GM06990 (cell line): ENCODE measurements at regions not wholly inside any gene's neighbourhood (a gene's known extent, or its start where the extent isn't known, plus 50 kb on each side); places are given as distances from the start of the nearest gene placed in this dataset.

Source experiments
- DNase-seq: peaks from one replicate; pipeline ENCODE4 v3.0.0-alpha.2; 2011; ENCODE audit not compliant: insufficient read length; ENCODE audit errors: extremely low read depth
- H3K27me3 ChIP-seq: replicated peaks from 2 replicates; pipeline ENCODE4 v1.6.0; 2011; ENCODE audit warnings: low read length; ENCODE audit not compliant: control insufficient read depth, insufficient read depth
- H3K36me3 ChIP-seq: 2 replicates; pipeline ENCODE4 v1.5.1; 2011; ENCODE audit warnings: low read length; ENCODE audit not compliant: control insufficient read depth, insufficient read depth
- H3K4me3 ChIP-seq: replicated peaks from 2 replicates; pipeline ENCODE4 v1.5.1; 2011; ENCODE audit warnings: low read depth, mild to moderate bottlenecking, control low read depth, low read length
- TF ChIP-seq, protein P1 (sequence below): IDR thresholded peaks from 2 replicates; pipeline ENCODE4 v1.5.1; 2011; ENCODE audit warnings: low read length, control low read depth, mild to moderate bottlenecking, inconsistent platforms; ENCODE audit not compliant: insufficient read depth, poor library complexity, severe bottlenecking

DNA sequence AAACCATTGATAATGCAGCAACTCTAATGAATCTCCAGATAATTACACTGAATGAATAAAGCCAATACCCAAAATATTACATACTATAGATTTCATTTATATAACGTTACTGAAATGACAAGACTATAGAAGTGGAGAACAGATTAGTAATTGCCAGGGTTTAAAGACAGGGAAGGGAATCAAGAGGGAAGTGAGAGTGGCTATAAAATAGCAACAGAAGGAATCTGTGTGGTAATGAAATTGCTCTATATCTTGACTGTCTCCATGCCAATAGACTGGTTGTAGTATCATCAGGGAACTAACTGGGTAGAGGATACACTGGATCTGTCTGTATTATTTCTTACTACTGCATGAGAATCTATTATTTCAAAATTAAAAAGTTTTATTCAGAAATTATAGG is 396.5 kb upstream of the RPS23 start:
- DNase-seq, result no peak
- TF ChIP-seq, protein P1, sequence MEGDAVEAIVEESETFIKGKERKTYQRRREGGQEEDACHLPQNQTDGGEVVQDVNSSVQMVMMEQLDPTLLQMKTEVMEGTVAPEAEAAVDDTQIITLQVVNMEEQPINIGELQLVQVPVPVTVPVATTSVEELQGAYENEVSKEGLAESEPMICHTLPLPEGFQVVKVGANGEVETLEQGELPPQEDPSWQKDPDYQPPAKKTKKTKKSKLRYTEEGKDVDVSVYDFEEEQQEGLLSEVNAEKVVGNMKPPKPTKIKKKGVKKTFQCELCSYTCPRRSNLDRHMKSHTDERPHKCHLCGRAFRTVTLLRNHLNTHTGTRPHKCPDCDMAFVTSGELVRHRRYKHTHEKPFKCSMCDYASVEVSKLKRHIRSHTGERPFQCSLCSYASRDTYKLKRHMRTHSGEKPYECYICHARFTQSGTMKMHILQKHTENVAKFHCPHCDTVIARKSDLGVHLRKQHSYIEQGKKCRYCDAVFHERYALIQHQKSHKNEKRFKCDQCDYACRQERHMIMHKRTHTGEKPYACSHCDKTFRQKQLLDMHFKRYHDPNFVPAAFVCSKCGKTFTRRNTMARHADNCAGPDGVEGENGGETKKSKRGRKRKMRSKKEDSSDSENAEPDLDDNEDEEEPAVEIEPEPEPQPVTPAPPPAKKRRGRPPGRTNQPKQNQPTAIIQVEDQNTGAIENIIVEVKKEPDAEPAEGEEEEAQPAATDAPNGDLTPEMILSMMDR, result no peak
- no peaks in the 10 kb centered on the region for H3K36me3 ChIP-seq
- no peaks in the 10 kb centered on the region for H3K27me3 ChIP-seq
- H3K4me3 ChIP-seq, result no peak overlapping the region

DNA sequence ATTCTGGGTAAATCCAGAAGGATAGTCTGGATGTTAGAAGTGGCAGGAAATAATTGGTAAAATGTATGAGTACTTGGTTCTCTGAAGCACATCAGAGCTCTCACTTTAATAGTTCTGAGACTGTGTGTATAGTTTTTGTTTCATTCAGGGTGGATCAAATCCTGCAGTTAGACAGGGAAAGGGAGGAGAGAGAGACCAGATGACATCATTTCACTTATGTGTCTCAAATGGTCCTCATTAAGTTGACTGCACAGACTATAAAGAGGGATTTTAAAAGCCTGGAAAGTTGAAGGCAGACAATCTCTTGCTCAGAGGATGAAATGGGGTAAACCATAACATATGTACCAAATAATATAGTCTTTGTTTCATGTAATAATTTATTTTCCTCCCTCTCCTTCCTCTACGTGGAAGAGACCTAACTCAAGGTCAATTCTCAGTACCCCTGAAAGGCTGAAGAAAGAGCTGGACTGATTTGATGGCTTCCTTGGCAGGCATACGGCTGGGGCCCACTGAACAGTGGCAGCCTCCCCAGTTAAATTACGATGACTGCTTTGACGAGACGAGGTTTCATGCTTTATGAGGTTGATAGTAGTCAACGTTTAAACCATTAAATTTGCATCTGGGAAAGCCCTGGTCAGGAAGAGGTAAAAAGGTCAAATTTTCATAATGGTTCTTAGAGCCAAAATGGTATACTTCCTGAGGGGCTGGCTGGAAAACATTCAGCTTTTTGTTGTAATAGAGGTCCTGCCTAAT is 395.1 kb upstream of the RPS23 start:
- TF ChIP-seq, protein P1, result no peak
- H3K36me3 ChIP-seq, result no peaks in the 10 kb centered on the region

GRCh38 chr5:82670692-82671091 is 392.5 kb upstream of the RPS23 start:
- TF ChIP-seq, protein P1, result no peak
- Histone ChIP-seq H3K36me3 (no peaks in the 10 kb centered on the region), H3K4me3 (no peak overlapping the region), H3K27me3 (no peaks in the 10 kb centered on the region)
- DNase-seq, result no peak

More for the DNA sequence above, 395.1 kb upstream of the RPS23 start:
- no peak overlapping the region for H3K4me3 ChIP-seq
- DNase-seq, result peak; percentile 15
- H3K27me3 ChIP-seq, result no peaks in the 10 kb centered on the region

- H3K4me3 ChIP-seq, result no peak overlapping the region
- no peaks in the 10 kb centered on the region for H3K36me3 ChIP-seq
- no peak for DNase-seq
- TF ChIP-seq, protein P1, result no peak
- no peaks in the 10 kb centered on the region for H3K27me3 ChIP-seq
Measured at GRCh38 chr5:82669720-82670119, 391.6 kb upstream of the RPS23 start.

- TF ChIP-seq, protein P1, result no peak
- H3K27me3 ChIP-seq, result no peaks in the 10 kb centered on the region
- DNase-seq, result no peak
- H3K36me3 ChIP-seq, result no peaks in the 10 kb centered on the region
- H3K4me3 ChIP-seq, result no peak overlapping the region
Measured at GRCh38 chr5:82666312-82666711, 388.2 kb upstream of the RPS23 start.
